T-helper 2 cell treated with Interferon-gamma antibody and Interleukin-4, amounts not matched to agents 5 μg/mL and 100 μg/mL, for 36 hours (primary cell): ENCODE measurements at regions not wholly inside any gene's neighbourhood (a gene's known extent, or its start where the extent isn't known, plus 50 kb on each side); places are given as distances from the start of the nearest gene placed in this dataset.
"Not testable (repeated sequence)": the region's sequence is repeated elsewhere in the genome, so short reads cannot be mapped to it uniquely, and the experiment has no call there.

ENCODE experiments used
- DNase-seq: peaks from one replicate; pipeline ENCODE4 v3.0.0; 2021; ENCODE audit warnings: low spot score
- H3K27ac Mint-ChIP-seq: one replicate; pipeline ENCODE4 v1.8.0; 2021; ENCODE audit warnings: mild to moderate bottlenecking, mixed read lengths
- H3K27me3 Mint-ChIP-seq: one replicate; pipeline ENCODE4 v1.8.0; 2021; ENCODE audit warnings: low read depth, mixed read lengths
- H3K36me3 Mint-ChIP-seq: one replicate; pipeline ENCODE4 v1.8.0; 2021; ENCODE audit warnings: low read depth, mixed read lengths
- H3K4me1 Mint-ChIP-seq: one replicate; pipeline ENCODE4 v1.8.0; 2021; ENCODE audit warnings: low read depth, mixed read lengths
- H3K4me3 Mint-ChIP-seq: one replicate; pipeline ENCODE4 v1.8.0; 2022; ENCODE audit warnings: mild to moderate bottlenecking, moderate library complexity, mixed read lengths
- H3K9me3 Mint-ChIP-seq: one replicate; pipeline ENCODE4 v1.8.0; 2021; ENCODE audit warnings: mixed read lengths

DNA sequence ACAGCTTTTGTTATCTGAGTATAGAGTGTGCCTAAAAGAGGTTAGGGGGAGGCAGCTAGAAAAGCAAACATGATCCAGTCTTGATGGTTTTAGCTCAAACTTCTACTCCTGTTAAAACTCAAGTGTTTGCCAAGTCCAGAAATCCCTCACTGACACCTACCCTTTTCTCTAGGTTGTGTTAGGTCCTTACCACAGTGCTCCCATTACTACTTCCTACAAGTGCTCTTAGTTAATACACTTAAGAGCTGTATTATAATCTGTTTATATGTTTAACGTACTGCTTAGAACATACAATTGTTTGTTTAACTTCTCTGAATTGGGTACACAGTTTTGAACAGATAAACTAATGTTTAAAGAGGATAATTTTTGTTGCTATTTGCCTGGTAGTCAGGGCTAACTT lies 1198.0 kb downstream of the KHDRBS2 start:
- H3K27ac Mint-ChIP-seq, H3K36me3 Mint-ChIP-seq, H3K27me3 Mint-ChIP-seq, DNase-seq, H3K4me3 Mint-ChIP-seq, H3K4me1 Mint-ChIP-seq: not testable (repeated sequence)
- peaks cover 24% of the 10 kb centered on the region for H3K9me3 Mint-ChIP-seq

GRCh38 chr6:61044011-61044410 lies 1242.0 kb downstream of the KHDRBS2 start:
- no peaks in the 10 kb centered on the region for H3K36me3 Mint-ChIP-seq
- no peak for DNase-seq
- no peak overlapping the region for H3K4me3 Mint-ChIP-seq
- peaks cover 36% of the 10 kb centered on the region for H3K9me3 Mint-ChIP-seq
- H3K27ac Mint-ChIP-seq: no peak overlapping the region
- H3K4me1 Mint-ChIP-seq: no peaks in the 10 kb centered on the region
- no peaks in the 10 kb centered on the region for H3K27me3 Mint-ChIP-seq
